NCI-H2081 (cell line): ENCODE measurements at regions not wholly inside any gene's neighbourhood (a gene's known extent, or its start where the extent isn't known, plus 50 kb on each side); places are given as distances from the start of the nearest gene placed in this dataset.

Source experiments
- DNase-seq, 2 experiments: peaks; one replicate each; lab custom pipeline; 2025; lab: John Stamatoyannopoulos, UW

GRCh38 chr10:104505521-104506042, 135.5 kb upstream of the SORCS3 start:
- no peak for DNase-seq

- no peak for DNase-seq
Measured at GRCh38 chr10:104509981-104510380, 131.1 kb upstream of the SORCS3 start.

GRCh38 chr10:104510644-104511043, 130.4 kb upstream of the SORCS3 start:
- no peak for DNase-seq

GRCh38 chr10:104512800-104513199, 128.3 kb upstream of the SORCS3 start:
- DNase-seq = no peak

- DNase-seq = peak in 1 of 2 experiments; percentile 1
Measured at GRCh38 chr10:104515678-104516199, 125.4 kb upstream of the SORCS3 start.

GRCh38 chr10:104516986-104517385, 124.1 kb upstream of the SORCS3 start:
- no peak for DNase-seq

- DNase-seq = no peak
Measured at GRCh38 chr10:104517946-104518345, 123.1 kb upstream of the SORCS3 start.

- no peak for DNase-seq
Measured at GRCh38 chr10:104518891-104519290, 122.2 kb upstream of the SORCS3 start.

- DNase-seq = no peak
Measured at GRCh38 chr10:104520653-104521052, 120.4 kb upstream of the SORCS3 start.

- DNase-seq = no peak
Measured at GRCh38 chr10:104521901-104522694, 119.0 kb upstream of the SORCS3 start.

GRCh38 chr10:104526188-104526587, 114.9 kb upstream of the SORCS3 start:
- no peak for DNase-seq

- DNase-seq = no peak
Measured at GRCh38 chr10:104527013-104527412, 114.1 kb upstream of the SORCS3 start.

- no peak for DNase-seq
Measured at GRCh38 chr10:104540181-104540580, 100.9 kb upstream of the SORCS3 start.

GRCh38 chr10:104541820-104542219, 99.3 kb upstream of the SORCS3 start:
- no peak for DNase-seq

GRCh38 chr10:104546336-104546735, 94.8 kb upstream of the SORCS3 start:
- no peak for DNase-seq

GRCh38 chr10:104546756-104547155, 94.3 kb upstream of the SORCS3 start:
- no peak for DNase-seq

GRCh38 chr10:104548090-104548489, 93.0 kb upstream of the SORCS3 start:
- no peak for DNase-seq

GRCh38 chr10:104556831-104557230, 84.3 kb upstream of the SORCS3 start:
- no peak for DNase-seq

- no peak for DNase-seq
Measured at GRCh38 chr10:104557966-104558365, 83.1 kb upstream of the SORCS3 start.

- no peak for DNase-seq
Measured at GRCh38 chr10:104559935-104560334, 81.2 kb upstream of the SORCS3 start.

- DNase-seq = no peak
Measured at GRCh38 chr10:104563051-104563450, 78.0 kb upstream of the SORCS3 start.

GRCh38 chr10:104563548-104563947, 77.5 kb upstream of the SORCS3 start:
- no peak for DNase-seq

- DNase-seq = no peak
Measured at GRCh38 chr10:104574427-104574826, 66.7 kb upstream of the SORCS3 start.

- DNase-seq = no peak
Measured at GRCh38 chr10:104574838-104575237, 66.3 kb upstream of the SORCS3 start.
